Small intestine (tissue), 7 donors: ENCODE measurements at regions not wholly inside any gene's neighbourhood (a gene's known extent, or its start where the extent isn't known, plus 50 kb on each side); places are given as distances from the start of the nearest gene placed in this dataset.
"Not testable (repeated sequence)": the region's sequence is repeated elsewhere in the genome, so short reads cannot be mapped to it uniquely, and the experiment has no call there.

Experiments
- DNase-seq, 2 donors: peaks; one replicate each; pipeline versions ENCODE4 v3.0.0 to v3.0.0-alpha.2; 2013
- FAIRE-seq: peaks from 2 replicates; lab custom pipeline; 2012; peaks lifted over from hg19 to GRCh38; lab: Jason Lieb, UNC
- H3K27ac ChIP-seq, 3 donors: one replicate each; pipeline ENCODE4 v1.5.1; 2013; ENCODE audit warnings: low read length in 2 of 3, mild to moderate bottlenecking in 2 of 3, control low read depth in 1 of 3, inconsistent platforms in 1 of 3, low read depth in 1 of 3, moderate library complexity in 1 of 3
- H3K27me3 ChIP-seq, 3 donors: one replicate each; pipeline ENCODE4 v1.6.1; 2013; ENCODE audit warnings: low read length in 3 of 3, inconsistent platforms in 1 of 3; ENCODE audit not compliant: control insufficient read depth in 3 of 3, insufficient read depth in 3 of 3
- H3K36me3 ChIP-seq, 3 donors: one replicate each; pipeline ENCODE4 v1.6.1; 2013; ENCODE audit warnings: low read length in 3 of 3, inconsistent platforms in 1 of 3, low read depth in 1 of 3, mild to moderate bottlenecking in 1 of 3, moderate library complexity in 1 of 3; ENCODE audit not compliant: control insufficient read depth in 3 of 3, insufficient read depth in 2 of 3
- H3K4me1 ChIP-seq, 3 donors: one replicate each; pipeline ENCODE4 v1.6.1; 2013; ENCODE audit warnings: low read length in 2 of 3, inconsistent platforms in 1 of 3, low read depth in 1 of 3, mild to moderate bottlenecking in 1 of 3, moderate library complexity in 1 of 3; ENCODE audit not compliant: control insufficient read depth in 3 of 3, insufficient read depth in 2 of 3
- H3K4me3 ChIP-seq, 3 donors: one replicate each; pipeline ENCODE4 v1.5.1; 2013; ENCODE audit warnings: low read length in 3 of 3, control low read depth in 1 of 3, inconsistent platforms in 1 of 3, low read depth in 1 of 3, mild to moderate bottlenecking in 1 of 3, moderate library complexity in 1 of 3
- H3K9me3 ChIP-seq, 2 donors: one replicate each; pipeline ENCODE4 v1.6.1; 2013; ENCODE audit warnings: low read depth in 1 of 2, low read length in 1 of 2; ENCODE audit not compliant: control insufficient read depth in 2 of 2, insufficient read depth in 1 of 2
- WGBS, 3 donors: extraction: QIAGEN DNeasy Blood & Tissue Kit; methylation state at CpG; one replicate each; pipeline ENCODE4 v1.1.7; 2013; 5-methylcytosine and 5-hydroxymethylcytosine counted together
- donor health status: healthy with polysubstance abuse.
- donor health status: control.
- donor health status: control.
- donor health status: Bipolar disorder and iron deficiency.
- donor health status: healthy.

GRCh38 chr4:144820728-144821085 lies 174.8 kb downstream of the HHIP start:
- H3K27ac ChIP-seq, result no peak overlapping the region
- H3K27me3 ChIP-seq, result no peaks in the 10 kb centered on the region
- no peak overlapping the region for H3K4me3 ChIP-seq
- no peak for FAIRE-seq
- 30 to 50% (median 42%) methylated on average over 2 of the region's 2 CpGs for WGBS, 3 donors
- no peaks in the 10 kb centered on the region for H3K4me1 ChIP-seq
- no peak for DNase-seq
- no peaks in the 10 kb centered on the region for H3K9me3 ChIP-seq
- no peaks in the 10 kb centered on the region for H3K36me3 ChIP-seq

GRCh38 chr4:144831971-144832370 lies 186.0 kb downstream of the HHIP start:
- no peaks in the 10 kb centered on the region for H3K4me1 ChIP-seq
- no peak overlapping the region for H3K27ac ChIP-seq
- H3K36me3 ChIP-seq, result no peaks in the 10 kb centered on the region
- no peak overlapping the region for H3K4me3 ChIP-seq
- FAIRE-seq, result no peak
- H3K9me3 ChIP-seq, result peaks cover 0 to 1% of the 10 kb centered on the region in 2 donors
- no peak for DNase-seq
- no peaks in the 10 kb centered on the region for H3K27me3 ChIP-seq
- WGBS, 3 donors, result 56 to 67% (median 61%) methylated on average over 2 of the region's 2 CpGs

- 57 to 79% (median 66%) methylated on average over 8 of the region's 8 CpGs for WGBS, 3 donors
- no peak for DNase-seq
- FAIRE-seq, result no peak
- no peak overlapping the region for H3K27ac ChIP-seq
- peaks cover 0 to 2% of the 10 kb centered on the region in 2 donors for H3K9me3 ChIP-seq
- H3K27me3 ChIP-seq, result no peaks in the 10 kb centered on the region
- H3K4me1 ChIP-seq, result no peaks in the 10 kb centered on the region
- no peaks in the 10 kb centered on the region for H3K36me3 ChIP-seq
- no peak overlapping the region for H3K4me3 ChIP-seq
Measured at GRCh38 chr4:144845411-144845810, 199.5 kb downstream of the HHIP start.

GRCh38 chr4:144851948-144852347 lies 206.0 kb downstream of the HHIP start:
- H3K4me1 ChIP-seq, result no peaks in the 10 kb centered on the region
- no peak overlapping the region for H3K27ac ChIP-seq
- H3K27me3 ChIP-seq, result no peaks in the 10 kb centered on the region
- no peak overlapping the region for H3K4me3 ChIP-seq
- H3K9me3 ChIP-seq, result no peaks in the 10 kb centered on the region
- no peaks in the 10 kb centered on the region for H3K36me3 ChIP-seq
- FAIRE-seq (no peak), DNase-seq (no peak)
- 52 to 68% (median 67%) methylated on average over 3 of the region's 3 CpGs for WGBS, 3 donors

GRCh38 chr4:144861471-144861870 lies 215.5 kb downstream of the HHIP start:
- H3K4me3 ChIP-seq, result no peak overlapping the region
- WGBS, 3 donors, result 73 to 75% (median 73%) methylated on average over 11 of the region's 11 CpGs
- no peaks in the 10 kb centered on the region for H3K4me1 ChIP-seq
- H3K27me3 ChIP-seq, result no peaks in the 10 kb centered on the region
- DNase-seq (no peak), FAIRE-seq (no peak)
- H3K9me3 ChIP-seq, result peaks cover 0 to 2% of the 10 kb centered on the region in 2 donors
- H3K36me3 ChIP-seq, result no peaks in the 10 kb centered on the region
- H3K27ac ChIP-seq, result no peak overlapping the region

GRCh38 chr4:144862210-144862609 lies 216.3 kb downstream of the HHIP start:
- H3K9me3 ChIP-seq, result peaks cover 0 to 2% of the 10 kb centered on the region in 2 donors
- 76 to 88% (median 77%) methylated on average over 2 of the region's 2 CpGs for WGBS, 3 donors

GRCh38 chr4:144864891-144865290 lies 218.9 kb downstream of the HHIP start:
- not testable (repeated sequence) for FAIRE-seq, H3K9me3 ChIP-seq, H3K36me3 ChIP-seq, H3K4me3 ChIP-seq, H3K27me3 ChIP-seq, H3K4me1 ChIP-seq, H3K27ac ChIP-seq, DNase-seq

More at GRCh38 chr4:144862210-144862609, 216.3 kb downstream of the HHIP start:
- no peaks in the 10 kb centered on the region for H3K27me3 ChIP-seq
- no peaks in the 10 kb centered on the region for H3K4me1 ChIP-seq
- H3K27ac ChIP-seq, result no peak overlapping the region
- no peak for FAIRE-seq
- DNase-seq, result no peak
- no peak overlapping the region for H3K4me3 ChIP-seq
- no peaks in the 10 kb centered on the region for H3K36me3 ChIP-seq

GRCh38 chr4:144868309-144868708 lies 222.4 kb downstream of the HHIP start:
- FAIRE-seq, result no peak
- 59 to 70% (median 61%) methylated on average over 2 of the region's 2 CpGs for WGBS, 3 donors

GRCh38 chr4:144872508-144873225 lies 225.3 kb downstream of the ANAPC10 start:
- 34 to 59% (median 42%) methylated on average over 10 of the region's 10 CpGs for WGBS, 3 donors
- no peaks in the 10 kb centered on the region for H3K9me3 ChIP-seq
- no peak for FAIRE-seq
- no peak for DNase-seq
- no peak overlapping the region for H3K27ac ChIP-seq
- no peaks in the 10 kb centered on the region for H3K36me3 ChIP-seq
- no peaks in the 10 kb centered on the region for H3K27me3 ChIP-seq
- H3K4me1 ChIP-seq, result no peaks in the 10 kb centered on the region
- no peak overlapping the region for H3K4me3 ChIP-seq

More at GRCh38 chr4:144868309-144868708, 222.4 kb downstream of the HHIP start:
- Histone ChIP-seq H3K4me1 (no peaks in the 10 kb centered on the region), H3K4me3 (no peak overlapping the region), H3K27me3 (no peaks in the 10 kb centered on the region), H3K9me3 (peaks cover 0 to 2% of the 10 kb centered on the region in 2 donors), H3K27ac (no peak overlapping the region), H3K36me3 (no peaks in the 10 kb centered on the region)
- peak in 1 of 2 donors; percentile 6 for DNase-seq
